Peyer's patch (tissue), 4 donors: ENCODE measurements at regions not wholly inside any gene's neighbourhood (a gene's known extent, or its start where the extent isn't known, plus 50 kb on each side); places are given as distances from the start of the nearest gene placed in this dataset.

Experiments
- DNase-seq, 3 donors: peaks; one replicate each; pipeline ENCODE4 v3.0.0-alpha.2; 2017 to 2019
- H3K27ac ChIP-seq, 4 donors: fragments of 200-600 bp; sonication (generic); one replicate each; pipeline ENCODE4 v1.5.1; 2016 to 2019
- H3K27me3 ChIP-seq, 2 donors: fragments of 200-600 bp; sonication (generic); one replicate each; pipeline ENCODE4 v1.5.1; 2019
- H3K36me3 ChIP-seq, 3 donors: fragments of 200-600 bp; sonication (generic); one replicate each; pipeline ENCODE4 v1.5.1; 2016 to 2019
- H3K4me1 ChIP-seq, 4 donors: fragments of 200-600 bp; sonication (generic); one replicate each; pipeline ENCODE4 v1.5.1; 2016 to 2019
- H3K4me3 ChIP-seq, 4 donors: fragments of 200-600 bp; sonication (generic); 1 replicate in 3 of 4; 2 replicates in 1 of 4; pipeline ENCODE4 v1.5.1; 2016 to 2019; ENCODE audit warnings: mild to moderate bottlenecking in 1 of 4
- H3K9me3 ChIP-seq, 4 donors: fragments of 200-600 bp; sonication (generic); one replicate each; pipeline ENCODE4 v1.5.1; 2016 to 2019; ENCODE audit warnings: mild to moderate bottlenecking in 1 of 4
- CTCF ChIP-seq, 6 experiments: fragments of 450-650 bp in 4 of 6; fragments of 200-600 bp in 2 of 6; sonication (generic) in 1 of 6; IDR thresholded peaks; one replicate each; pipeline ENCODE4 v1.5.1; 2017 to 2019; ENCODE audit warnings: antibody characterized with exemption in 6 of 6, mild to moderate bottlenecking in 3 of 6, moderate library complexity in 1 of 6
- POLR2A ChIP-seq, 2 donors: fragments of 450-650 bp; IDR thresholded peaks; one replicate each; pipeline ENCODE4 v1.5.1; 2017; ENCODE audit warnings: antibody characterized with exemption in 2 of 2, mild to moderate bottlenecking in 2 of 2, moderate library complexity in 2 of 2

- Histone ChIP-seq H3K27me3 (no peaks in the 10 kb centered on the region), H3K4me1 (no peaks in the 10 kb centered on the region), H3K9me3 (no peaks in the 10 kb centered on the region), H3K4me3 (no peak overlapping the region), H3K27ac (no peak overlapping the region), H3K36me3 (no peaks in the 10 kb centered on the region)
- TF ChIP-seq CTCF (IDR thresholded peaks at IDR 0.05): no peak
- TF ChIP-seq POLR2A (IDR thresholded peaks at IDR 0.05): no peak
- no peak for DNase-seq
Observed at GRCh38 chr4:100938698-100939097, 408.6 kb downstream of the PPP3CA start.

GRCh38 chr4:100936661-100937375 lies 410.5 kb downstream of the PPP3CA start:
- DNase-seq: no peak

GRCh38 chr4:100935090-100935489 lies 412.2 kb downstream of the PPP3CA start:
- Histone ChIP-seq H3K4me1 (no peaks in the 10 kb centered on the region), H3K27ac (no peak overlapping the region), H3K4me3 (no peak overlapping the region), H3K27me3 (no peaks in the 10 kb centered on the region), H3K9me3 (no peaks in the 10 kb centered on the region), H3K36me3 (no peaks in the 10 kb centered on the region)
- DNase-seq: no peak
- TF ChIP-seq POLR2A (IDR thresholded peaks at IDR 0.05): no peak
- TF ChIP-seq CTCF (IDR thresholded peaks at IDR 0.05): peak in 3 of 6 experiments; percentile 31 to 41 (median 37)

More at GRCh38 chr4:100936661-100937375, 410.5 kb downstream of the PPP3CA start:
- TF ChIP-seq POLR2A (IDR thresholded peaks at IDR 0.05) (no peak), CTCF (IDR thresholded peaks at IDR 0.05) (no peak)
- no peaks in the 10 kb centered on the region for H3K36me3 ChIP-seq
- no peaks in the 10 kb centered on the region for H3K4me1 ChIP-seq
- H3K4me3 ChIP-seq: no peak overlapping the region
- no peaks in the 10 kb centered on the region for H3K27me3 ChIP-seq
- no peaks in the 10 kb centered on the region for H3K9me3 ChIP-seq
- H3K27ac ChIP-seq: no peak overlapping the region

GRCh38 chr4:100933628-100934027 lies 413.7 kb downstream of the PPP3CA start:
- Histone ChIP-seq H3K4me1 (no peaks in the 10 kb centered on the region), H3K9me3 (no peaks in the 10 kb centered on the region)

GRCh38 chr4:100929758-100930157 lies 411.9 kb upstream of the EMCN start:
- TF ChIP-seq CTCF (IDR thresholded peaks at IDR 0.05) (no peak), POLR2A (IDR thresholded peaks at IDR 0.05) (no peak)
- no peaks in the 10 kb centered on the region for H3K9me3 ChIP-seq
- no peak overlapping the region for H3K4me3 ChIP-seq
- H3K4me1 ChIP-seq: no peaks in the 10 kb centered on the region
- no peak overlapping the region for H3K27ac ChIP-seq
- H3K36me3 ChIP-seq: no peaks in the 10 kb centered on the region
- no peaks in the 10 kb centered on the region for H3K27me3 ChIP-seq
- no peak for DNase-seq

More at GRCh38 chr4:100933628-100934027, 413.7 kb downstream of the PPP3CA start:
- no peaks in the 10 kb centered on the region for H3K27me3 ChIP-seq
- no peak for DNase-seq
- H3K4me3 ChIP-seq: no peak overlapping the region
- H3K36me3 ChIP-seq: no peaks in the 10 kb centered on the region
- TF ChIP-seq CTCF (IDR thresholded peaks at IDR 0.05): no peak
- TF ChIP-seq POLR2A (IDR thresholded peaks at IDR 0.05): no peak
- H3K27ac ChIP-seq: no peak overlapping the region
